ENCODE measurements at regions not wholly inside any gene's neighbourhood (a gene's known extent, or its start where the extent isn't known, plus 50 kb on each side); places are given as distances from the start of the nearest gene placed in this dataset.
"Not testable (repeated sequence)": the region's sequence is repeated elsewhere in the genome, so short reads cannot be mapped to it uniquely, and the experiment has no call there.

DNA sequence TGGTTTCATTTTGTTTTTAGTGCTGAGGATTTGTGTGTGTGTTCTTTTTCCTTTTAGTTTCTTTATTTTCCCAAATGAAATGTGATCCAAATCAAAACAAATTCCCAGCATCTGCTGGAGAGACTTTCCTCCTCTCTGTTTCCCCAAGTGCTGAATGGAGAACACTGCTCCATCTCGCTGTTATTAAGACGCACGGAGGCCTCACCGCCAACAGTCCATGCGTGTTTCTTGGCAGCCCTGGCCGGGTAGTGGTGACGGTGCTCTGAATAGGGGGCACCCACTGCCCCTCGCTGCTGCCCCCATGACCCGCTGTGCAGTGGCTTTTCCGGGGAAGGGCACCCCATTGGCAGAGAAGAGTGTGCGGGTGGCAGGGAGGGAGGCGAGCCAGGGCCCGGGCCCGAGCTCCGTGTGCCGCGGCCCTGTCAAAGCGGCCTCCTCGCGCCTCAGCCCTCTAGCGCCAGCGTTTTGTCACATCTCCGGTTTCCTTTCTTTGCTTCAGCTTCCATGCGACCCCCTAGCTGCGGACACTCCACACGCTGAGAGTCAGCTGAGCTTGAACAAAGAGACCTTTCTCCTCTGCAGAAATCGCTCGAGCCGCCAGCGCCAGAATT lies 473.7 kb upstream of the SALL3 start:
- H3K79me2 ChIP-seq (ENCODE audit: insufficient read depth, low read depth, low read length): no peaks in the 10 kb centered on the region
- intact Hi-C loops (cut with micrococcal nuclease; ENCODE audit: unreplicated experiment): no loop called here
- H3K36me3 ChIP-seq (ENCODE audit: insufficient read depth, low read length): no peaks in the 10 kb centered on the region
- CTCF ChIA-PET (ENCODE audit: unreplicated experiment): no interaction called here
- H3K4me3 ChIP-seq (ENCODE audit: low read depth, low read length, poor library complexity, severe bottlenecking): no peak overlapping the region
- no peaks in the 10 kb centered on the region for H3K9me2 ChIP-seq (ENCODE audit: insufficient read depth, low read length)
- no peaks in the 10 kb centered on the region for H4K20me1 ChIP-seq (ENCODE audit: insufficient read depth, low read length)
- no peak overlapping the region for H3K4me2 ChIP-seq (ENCODE audit: low read length)
- H3K9me3 ChIP-seq (ENCODE audit: low read length): no peaks in the 10 kb centered on the region
- no peak overlapping the region for H3K27ac ChIP-seq (ENCODE audit: low read depth, low read length, poor library complexity, severe bottlenecking)
- no peak for TF ChIP-seq EZH2phosphoT487 (IDR thresholded peaks at IDR 0.05; ENCODE audit: borderline replicate concordance, low read depth, low read length)
- TF ChIP-seq, protein P1, sequence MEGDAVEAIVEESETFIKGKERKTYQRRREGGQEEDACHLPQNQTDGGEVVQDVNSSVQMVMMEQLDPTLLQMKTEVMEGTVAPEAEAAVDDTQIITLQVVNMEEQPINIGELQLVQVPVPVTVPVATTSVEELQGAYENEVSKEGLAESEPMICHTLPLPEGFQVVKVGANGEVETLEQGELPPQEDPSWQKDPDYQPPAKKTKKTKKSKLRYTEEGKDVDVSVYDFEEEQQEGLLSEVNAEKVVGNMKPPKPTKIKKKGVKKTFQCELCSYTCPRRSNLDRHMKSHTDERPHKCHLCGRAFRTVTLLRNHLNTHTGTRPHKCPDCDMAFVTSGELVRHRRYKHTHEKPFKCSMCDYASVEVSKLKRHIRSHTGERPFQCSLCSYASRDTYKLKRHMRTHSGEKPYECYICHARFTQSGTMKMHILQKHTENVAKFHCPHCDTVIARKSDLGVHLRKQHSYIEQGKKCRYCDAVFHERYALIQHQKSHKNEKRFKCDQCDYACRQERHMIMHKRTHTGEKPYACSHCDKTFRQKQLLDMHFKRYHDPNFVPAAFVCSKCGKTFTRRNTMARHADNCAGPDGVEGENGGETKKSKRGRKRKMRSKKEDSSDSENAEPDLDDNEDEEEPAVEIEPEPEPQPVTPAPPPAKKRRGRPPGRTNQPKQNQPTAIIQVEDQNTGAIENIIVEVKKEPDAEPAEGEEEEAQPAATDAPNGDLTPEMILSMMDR (conservative IDR thresholded peaks at IDR 0.05; ENCODE audit: low read length): no peak
- BruUV-seq (replicated peaks): no TSS peak
- no peak overlapping the region for H2AFZ ChIP-seq (ENCODE audit: low read length)
- POLR2A ChIA-PET: no interaction called here
- no peaks in the 10 kb centered on the region for H3K4me1 ChIP-seq (ENCODE audit: insufficient read depth, low read length, poor library complexity, severe bottlenecking)
- no peak for DNase-seq (ENCODE audit: low spot score)

DNA sequence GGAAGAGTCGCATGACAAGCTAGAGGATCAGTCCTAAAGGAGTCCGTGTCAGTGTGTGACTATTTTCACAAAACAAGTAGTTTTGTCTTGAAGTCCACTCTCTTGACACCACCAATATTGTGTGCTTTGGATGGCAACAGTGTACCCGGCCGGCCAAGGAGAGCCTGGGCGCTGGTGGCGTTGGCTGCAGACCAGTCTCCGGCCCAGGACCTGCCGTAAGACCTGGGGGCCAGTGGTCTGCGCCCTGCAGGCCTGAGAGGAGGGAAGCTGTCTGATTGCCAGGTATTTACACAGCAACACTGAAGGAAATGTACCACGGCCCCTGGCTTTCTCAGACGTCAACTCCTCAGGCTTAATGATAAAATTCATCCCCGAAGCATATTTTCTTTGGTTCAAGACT lies 472.4 kb upstream of the SALL3 start:
- H3K9me2 ChIP-seq (ENCODE audit: insufficient read depth, low read length): no peaks in the 10 kb centered on the region
- DNase-seq (ENCODE audit: low spot score): no peak
- ChIA-PET POLR2A (no interaction called here), CTCF (ENCODE audit: unreplicated experiment) (no interaction called here)
- no peaks in the 10 kb centered on the region for H3K9me3 ChIP-seq (ENCODE audit: low read length)
- no peak overlapping the region for H2AFZ ChIP-seq (ENCODE audit: low read length)
- no peak overlapping the region for H3K27ac ChIP-seq (ENCODE audit: low read depth, low read length, poor library complexity, severe bottlenecking)
- intact Hi-C loops (cut with micrococcal nuclease; ENCODE audit: unreplicated experiment): no loop called here
- H3K4me1 ChIP-seq (ENCODE audit: insufficient read depth, low read length, poor library complexity, severe bottlenecking): no peaks in the 10 kb centered on the region
- no peak overlapping the region for H3K4me3 ChIP-seq (ENCODE audit: low read depth, low read length, poor library complexity, severe bottlenecking)
- no peaks in the 10 kb centered on the region for H3K36me3 ChIP-seq (ENCODE audit: insufficient read depth, low read length)
- no peaks in the 10 kb centered on the region for H3K79me2 ChIP-seq (ENCODE audit: insufficient read depth, low read depth, low read length)
- no TSS peak for BruUV-seq (replicated peaks)
- no peak overlapping the region for H3K4me2 ChIP-seq (ENCODE audit: low read length)
- no peak for TF ChIP-seq EZH2phosphoT487 (IDR thresholded peaks at IDR 0.05; ENCODE audit: borderline replicate concordance, low read depth, low read length)
- TF ChIP-seq, protein P1 (conservative IDR thresholded peaks at IDR 0.05; ENCODE audit: low read length): no peak
- H4K20me1 ChIP-seq (ENCODE audit: insufficient read depth, low read length): no peaks in the 10 kb centered on the region

DNA sequence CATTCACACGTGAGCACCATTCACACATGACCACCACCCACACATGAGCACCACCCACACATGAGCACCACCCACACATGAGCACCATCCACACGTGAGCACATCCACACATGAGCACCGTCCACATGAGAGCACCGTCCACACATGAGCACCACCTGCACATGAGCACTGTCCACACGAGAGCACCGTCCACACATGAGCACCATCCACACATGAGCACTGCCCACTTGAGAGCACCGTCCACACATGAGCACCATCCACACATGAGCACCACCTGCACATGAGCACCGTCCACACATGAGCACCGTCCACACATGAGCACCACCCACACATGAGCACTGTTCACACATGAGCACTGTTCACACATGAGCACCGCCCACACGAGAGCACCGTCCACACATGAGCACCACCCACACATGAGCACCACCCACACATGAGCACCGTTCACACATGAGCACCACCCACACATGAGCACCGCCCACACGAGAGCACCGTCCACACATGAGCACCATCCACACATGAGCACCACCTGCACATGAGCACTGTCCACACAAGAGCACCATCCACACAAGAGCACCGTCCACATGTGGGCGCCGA lies 471.3 kb upstream of the SALL3 start:
- POLR2A ChIA-PET; H3K9me2 ChIP-seq (ENCODE audit: insufficient read depth, low read length); BruUV-seq (replicated peaks); H3K4me1 ChIP-seq (ENCODE audit: insufficient read depth, low read length, poor library complexity, severe bottlenecking); H3K27ac ChIP-seq (ENCODE audit: low read depth, low read length, poor library complexity, severe bottlenecking); H4K20me1 ChIP-seq (ENCODE audit: insufficient read depth, low read length); H3K9me3 ChIP-seq (ENCODE audit: low read length); intact Hi-C loops (cut with micrococcal nuclease; ENCODE audit: unreplicated experiment); H3K79me2 ChIP-seq (ENCODE audit: insufficient read depth, low read depth, low read length); H3K4me2 ChIP-seq (ENCODE audit: low read length); DNase-seq (ENCODE audit: low spot score); H3K36me3 ChIP-seq (ENCODE audit: insufficient read depth, low read length); H2AFZ ChIP-seq (ENCODE audit: low read length); H3K4me3 ChIP-seq (ENCODE audit: low read depth, low read length, poor library complexity, severe bottlenecking); CTCF ChIA-PET (ENCODE audit: unreplicated experiment): not testable (repeated sequence)
